Activated CD4-positive, CD25-positive, alpha-beta regulatory T cell treated with anti-CD3 and anti-CD28 coated beads, Interleukin-2, amount 50 U/mL, for 24 hours (primary cell): ENCODE measurements at regions not wholly inside any gene's neighbourhood (a gene's known extent, or its start where the extent isn't known, plus 50 kb on each side); places are given as distances from the start of the nearest gene placed in this dataset.

Experiments
- ATAC-seq, 2 donors: fragments of 150-1000 bp; cut with Tn5 transposase; one replicate each; pipeline ENCODE4 v1.10.0; 2021; ENCODE audit warnings: mild to moderate bottlenecking in 1 of 2, moderate library complexity in 1 of 2

DNA sequence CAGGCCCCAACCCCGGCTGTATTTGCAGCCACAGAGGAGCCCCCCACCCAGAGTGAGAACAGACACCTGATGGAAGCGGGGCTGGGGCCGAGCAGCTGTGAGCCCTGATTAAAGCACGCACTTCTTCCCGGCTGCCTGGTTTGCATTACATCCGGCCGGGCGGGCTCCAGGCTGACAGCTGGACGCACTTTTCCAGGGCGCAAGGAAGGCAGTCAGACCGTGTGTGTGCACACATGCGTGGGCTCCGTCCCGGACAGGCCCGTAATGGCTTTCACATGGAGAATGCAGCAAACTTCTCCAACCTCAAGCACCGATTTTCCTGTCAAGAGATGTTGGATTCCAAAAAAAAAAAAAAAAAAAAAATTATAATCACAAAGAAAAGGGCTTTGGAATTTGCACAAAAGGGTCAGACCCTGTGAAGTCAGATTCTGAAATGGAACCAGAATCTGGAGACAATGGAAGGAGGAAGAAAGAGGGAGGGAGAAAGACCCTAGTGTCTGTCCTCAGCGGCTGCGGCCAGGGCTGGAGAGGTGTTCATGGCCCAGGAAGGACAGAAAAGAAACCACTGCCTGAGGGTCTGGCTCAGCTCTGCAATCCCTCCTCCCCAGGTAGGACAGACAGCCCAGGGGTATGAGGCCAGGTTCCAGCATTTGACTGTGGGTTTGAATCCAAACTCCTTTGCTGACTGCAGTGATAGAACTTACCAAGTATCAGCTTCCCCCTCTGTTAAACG is 365.5 kb downstream of the MN1 start:
- ATAC-seq, result no peak

GRCh38 chr22:27436591-27436990 is 365.0 kb downstream of the MN1 start:
- ATAC-seq, result no peak

DNA sequence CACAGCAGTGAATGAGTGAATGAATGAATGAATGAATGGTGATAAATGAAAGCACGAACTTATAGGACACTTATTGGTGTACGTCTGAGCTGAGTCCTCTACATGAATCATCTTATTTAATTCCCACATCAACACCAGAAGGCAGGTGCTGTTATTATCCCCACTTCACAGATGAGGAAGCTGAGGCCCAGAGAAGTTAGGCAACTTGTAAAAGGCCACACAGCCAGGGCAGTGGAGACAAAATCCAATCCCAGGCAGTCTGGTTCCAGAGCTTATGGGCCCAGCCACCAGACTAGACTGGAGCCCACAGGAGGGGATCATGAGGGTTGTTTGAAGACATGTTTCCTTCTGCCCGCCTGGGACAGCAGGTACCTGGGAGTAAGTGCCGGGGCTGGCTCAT is 364.0 kb downstream of the MN1 start:
- no peak for ATAC-seq

- ATAC-seq, result no peak
Measured at GRCh38 chr22:27438271-27438980, 363.1 kb downstream of the MN1 start.

DNA sequence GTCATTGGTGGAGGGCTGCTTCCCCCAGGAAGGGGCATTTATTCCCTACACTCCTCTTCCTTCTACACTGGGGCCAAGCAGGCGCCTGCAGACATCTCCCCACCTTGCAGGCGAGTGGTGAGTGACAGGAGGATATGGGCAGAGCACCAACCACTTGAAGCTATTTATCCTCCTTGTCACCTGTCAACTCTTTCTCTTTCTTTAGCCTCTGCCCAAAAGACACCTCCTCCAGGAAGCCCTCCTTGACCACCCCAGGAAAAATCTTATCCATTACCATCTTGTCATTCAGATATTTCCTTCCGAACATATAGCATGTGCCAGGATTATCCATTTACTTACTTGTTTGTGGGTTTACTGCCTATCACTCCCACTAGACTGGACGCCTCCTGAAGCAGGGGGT is 362.4 kb downstream of the MN1 start:
- no peak for ATAC-seq

DNA sequence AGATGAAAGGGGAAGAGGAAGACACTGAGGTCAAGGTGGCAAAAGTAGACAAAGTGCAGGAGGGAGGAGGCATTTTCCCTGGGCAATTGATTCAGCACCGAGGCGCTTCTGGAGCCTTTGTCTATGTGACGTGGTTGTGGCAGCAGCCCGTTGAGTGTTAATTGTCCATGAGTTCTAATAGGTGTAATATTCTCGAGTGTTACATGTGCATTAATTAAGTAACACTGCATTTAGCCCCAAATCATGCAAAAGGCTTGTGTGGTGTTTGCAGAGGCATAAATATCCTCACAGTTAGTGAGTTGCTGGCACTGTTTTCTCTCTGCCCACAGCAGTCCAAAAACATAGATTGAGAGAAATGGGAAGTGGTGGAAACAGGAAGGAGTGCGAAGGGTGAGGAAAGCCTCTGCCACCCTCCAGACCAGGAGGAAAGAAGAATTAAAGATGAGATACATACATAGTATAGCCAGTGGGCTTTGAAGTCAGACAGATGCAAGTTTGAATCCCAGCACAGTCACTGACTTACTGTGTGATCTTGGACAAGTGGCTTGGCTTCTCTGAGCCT is 361.2 kb downstream of the MN1 start:
- no peak for ATAC-seq

DNA sequence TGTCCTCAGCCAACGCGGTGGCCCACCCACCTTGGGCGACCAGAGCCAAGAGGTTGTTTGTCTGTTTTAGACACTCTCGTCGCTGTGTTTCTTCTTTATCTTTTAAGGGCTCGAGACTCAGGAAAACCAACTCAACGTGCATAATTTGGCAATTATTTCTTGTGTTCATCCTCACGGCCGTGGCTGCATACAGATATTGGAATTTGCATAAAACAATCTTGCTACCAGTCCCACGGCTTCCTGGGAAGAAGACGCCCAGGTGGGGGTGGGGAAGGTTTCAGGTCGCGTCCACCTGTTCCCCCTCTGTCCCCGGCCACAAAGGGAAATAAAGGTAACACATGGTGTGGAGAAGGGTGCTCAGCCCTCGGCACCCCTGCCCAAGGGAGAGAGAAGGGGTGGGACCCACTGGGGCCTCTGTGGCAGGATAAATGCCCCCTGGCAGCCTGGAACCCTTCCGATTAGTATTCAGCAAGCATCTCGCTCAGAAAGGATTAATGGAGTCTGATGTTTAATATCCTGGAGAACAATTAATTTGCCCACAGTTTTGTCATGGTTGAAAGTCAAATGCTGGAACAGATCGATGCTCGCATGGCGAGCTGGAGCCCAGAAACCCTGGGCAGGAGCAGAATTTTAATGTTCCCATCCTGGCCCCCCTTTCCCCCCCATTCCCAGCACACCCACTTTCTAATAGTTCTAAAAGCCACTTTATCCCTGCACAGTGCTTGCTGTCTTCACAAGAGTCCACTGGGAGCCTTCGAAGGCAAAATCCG is 359.7 kb downstream of the MN1 start:
- no peak for ATAC-seq

GRCh38 chr22:27443306-27443705 is 358.2 kb downstream of the MN1 start:
- no peak for ATAC-seq

GRCh38 chr22:27445881-27446280 is 355.7 kb downstream of the MN1 start:
- ATAC-seq, result no peak

DNA sequence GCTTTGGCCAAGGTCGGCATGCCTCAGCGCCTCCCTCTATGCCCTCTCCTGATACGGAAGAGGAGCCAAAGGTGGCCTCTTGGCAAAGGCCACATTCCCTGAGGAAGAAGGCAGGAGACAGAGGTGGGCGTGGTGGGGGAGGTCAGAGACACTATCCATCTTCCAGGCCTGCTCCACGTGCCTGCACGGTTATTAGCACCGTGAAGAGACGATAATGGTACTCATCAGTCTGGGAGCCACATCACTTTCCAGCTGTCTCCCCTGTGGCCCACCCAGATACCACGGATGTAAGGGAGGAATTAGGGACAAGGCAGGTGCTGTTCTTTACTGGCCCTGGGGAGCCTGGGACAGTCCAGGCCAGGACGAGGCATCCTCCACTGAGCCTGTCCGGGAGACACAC is 354.3 kb downstream of the MN1 start:
- no peak for ATAC-seq

DNA sequence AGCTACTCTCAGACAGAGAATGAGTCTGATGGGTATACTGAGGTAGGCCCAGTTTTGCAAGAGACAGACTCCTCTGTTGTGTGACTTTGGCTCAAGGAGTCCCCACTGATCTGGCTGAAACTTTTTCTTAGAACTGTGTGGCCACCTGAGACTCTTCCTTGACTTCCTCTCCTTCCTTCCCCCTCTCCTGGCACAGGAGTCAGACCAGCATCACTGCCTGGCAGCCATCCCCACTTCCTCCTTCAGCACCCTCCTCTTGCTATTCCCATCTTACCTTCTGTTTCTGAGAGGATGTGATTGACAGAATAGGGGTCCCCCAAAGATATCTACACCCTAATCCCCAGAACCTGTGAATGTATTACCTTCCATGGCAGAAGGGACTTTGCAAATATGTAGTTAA is 351.1 kb downstream of the MN1 start:
- no peak for ATAC-seq

DNA sequence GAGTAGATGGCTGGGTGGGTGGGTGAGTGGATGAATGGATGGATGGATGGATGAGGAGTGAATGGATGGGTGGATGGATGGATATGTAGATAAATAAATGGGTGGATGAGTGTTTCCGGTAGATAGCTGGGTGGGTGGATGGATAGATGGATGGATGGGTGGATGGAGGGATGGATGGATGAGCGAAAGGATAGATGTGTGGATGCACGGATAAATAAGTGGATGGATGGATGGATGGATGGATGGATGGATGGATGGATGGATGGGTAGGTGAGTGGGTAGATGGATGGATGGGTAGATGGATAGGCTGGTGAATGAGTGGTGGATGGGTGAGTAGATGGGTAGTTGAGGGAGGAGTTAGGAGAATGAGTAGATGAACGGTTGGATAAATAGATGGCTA is 349.3 kb downstream of the MN1 start:
- no peak for ATAC-seq

DNA sequence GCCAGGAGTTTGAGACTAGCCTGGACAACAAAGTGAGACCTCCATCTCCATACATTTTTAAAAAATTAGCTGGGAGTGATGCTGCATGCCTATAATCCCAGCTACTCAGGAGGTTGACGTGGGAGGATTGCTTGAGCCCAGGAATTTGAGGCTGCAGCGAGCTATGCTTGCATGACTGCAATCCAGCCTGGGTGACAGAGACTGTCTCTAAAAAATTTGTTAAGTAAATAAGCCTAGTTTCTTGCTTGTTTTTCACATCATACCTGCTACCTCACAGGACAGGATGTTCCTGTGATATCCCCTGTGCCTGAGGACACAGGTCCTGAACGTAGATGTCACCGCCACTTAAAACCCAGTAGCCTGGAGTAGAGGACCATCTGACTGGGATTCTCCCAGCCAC is 348.6 kb downstream of the MN1 start:
- no peak for ATAC-seq

GRCh38 chr22:27453725-27454124 is 347.8 kb downstream of the MN1 start:
- ATAC-seq, result no peak

DNA sequence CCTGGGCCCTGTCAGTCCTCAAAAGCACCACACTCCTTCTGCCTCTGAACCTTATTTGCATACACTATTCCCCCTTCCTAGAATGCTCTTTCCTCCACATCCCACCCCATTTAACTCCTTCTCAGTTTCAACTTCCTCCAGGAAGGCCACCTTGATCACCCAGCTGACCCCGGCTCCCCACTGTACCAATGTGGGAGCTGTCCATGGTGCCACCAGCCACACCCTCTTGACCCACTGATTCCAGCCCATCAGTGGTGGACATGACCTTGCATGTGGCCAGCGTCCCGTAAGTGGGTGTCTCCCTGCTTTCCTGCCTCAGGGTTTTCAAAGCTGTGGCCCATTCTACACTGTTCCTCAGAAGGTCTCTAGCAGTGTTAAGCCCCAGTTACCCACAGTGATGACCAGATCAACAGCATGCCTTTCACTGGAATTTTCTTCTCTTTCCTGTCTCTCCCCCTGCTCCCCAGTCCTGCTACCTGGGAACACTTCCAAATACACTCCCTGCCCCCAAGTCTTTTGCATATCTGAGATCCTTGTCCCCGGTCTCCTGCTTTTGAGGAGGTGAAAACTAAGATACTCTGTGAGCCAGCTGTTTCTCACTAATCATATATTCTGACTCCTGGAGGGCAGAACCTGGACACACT is 346.6 kb downstream of the MN1 start:
- ATAC-seq, result no peak

DNA sequence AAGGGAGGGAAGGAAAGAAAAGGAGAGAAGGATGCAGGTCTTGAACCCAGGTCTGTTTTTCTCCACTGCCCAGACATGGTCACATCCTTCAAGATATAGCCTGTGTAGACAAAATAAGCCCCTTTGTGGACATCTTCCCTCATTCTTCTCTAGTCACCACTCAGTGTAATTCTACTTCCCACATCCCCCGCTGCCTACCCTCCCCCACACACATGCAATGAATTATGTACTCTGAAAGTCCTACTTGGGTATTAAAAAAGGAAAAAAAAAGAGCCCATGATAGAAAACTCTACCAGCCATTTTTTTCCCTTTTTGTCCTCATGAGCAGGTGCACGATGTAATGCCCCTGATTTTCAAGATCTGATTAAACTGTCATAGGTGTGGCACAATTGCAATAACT is 346.0 kb downstream of the MN1 start:
- no peak for ATAC-seq

DNA sequence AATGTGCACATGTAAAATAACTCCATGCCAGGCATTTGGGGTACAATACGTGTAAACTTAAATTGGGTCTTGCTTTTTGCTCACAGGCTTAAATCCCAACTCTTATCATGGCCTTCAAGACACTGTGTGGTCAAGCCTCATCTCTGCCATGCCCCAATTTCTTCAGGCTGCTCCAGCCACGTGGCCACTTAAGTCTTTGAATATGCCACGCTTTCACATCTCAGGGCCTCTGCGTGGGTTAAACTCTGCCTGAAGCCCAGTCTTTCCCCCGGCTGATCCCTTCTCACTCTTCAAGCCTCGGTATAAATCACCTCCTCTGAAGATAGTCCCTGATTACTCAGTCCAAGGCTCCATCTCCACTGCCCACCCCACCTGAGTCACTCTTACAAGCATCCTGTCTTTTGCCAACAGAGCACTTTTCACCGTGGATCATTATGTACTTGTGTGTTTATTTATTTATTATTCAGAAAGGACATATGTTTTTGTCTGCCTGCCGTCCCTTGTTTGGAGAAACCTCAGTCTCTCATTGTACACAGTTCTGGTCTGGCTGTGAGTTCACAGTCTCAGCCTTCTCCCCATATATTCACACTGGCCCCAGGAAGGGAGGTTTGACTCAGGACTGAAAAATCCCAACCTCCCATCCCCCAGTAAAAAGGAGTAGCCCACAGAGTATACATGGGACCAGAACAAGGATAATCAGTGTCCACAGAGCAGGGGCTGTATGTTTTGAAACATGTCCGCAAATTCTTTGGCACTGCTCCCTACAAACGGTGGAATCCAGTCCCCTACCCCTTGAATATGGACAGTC is 344.7 kb downstream of the MN1 start:
- no peak for ATAC-seq

- ATAC-seq, result no peak
Measured at GRCh38 chr22:27459999-27460398, 341.6 kb downstream of the MN1 start.

DNA sequence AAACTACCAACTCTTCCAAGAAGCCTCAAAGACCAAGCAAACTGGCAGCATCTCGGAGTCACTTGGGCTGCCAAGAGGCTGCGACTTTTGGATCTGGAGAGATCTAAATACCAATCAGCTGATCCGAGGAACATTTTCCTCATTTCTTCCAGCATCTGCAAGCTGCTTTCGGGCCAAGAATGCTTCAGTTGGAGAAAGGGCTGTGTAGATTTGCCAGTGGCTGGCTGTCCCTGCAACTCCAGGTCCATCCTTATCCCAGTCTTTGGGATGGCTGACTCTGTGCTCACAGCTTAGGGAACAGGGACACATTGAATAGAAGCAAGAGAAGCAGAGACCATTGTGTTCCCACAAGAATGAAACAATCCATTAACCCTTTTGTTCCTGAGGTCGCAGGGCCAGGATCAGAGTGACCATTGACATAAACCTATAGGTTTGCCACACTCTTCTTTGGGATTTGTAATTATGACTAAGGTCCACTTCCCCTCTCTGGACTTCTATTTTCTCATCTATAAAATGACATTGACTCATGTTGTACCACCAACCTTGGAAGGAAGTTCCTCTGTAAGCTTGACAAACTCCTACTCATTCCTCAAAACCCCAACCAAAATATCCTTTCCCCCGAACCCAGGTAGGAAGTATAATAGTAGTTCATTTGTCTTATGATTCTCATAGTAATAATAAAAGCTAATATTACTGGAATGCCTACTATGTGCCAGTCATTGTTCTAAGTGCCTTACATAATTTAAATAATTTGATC is 340.8 kb downstream of the MN1 start:
- ATAC-seq, result no peak

GRCh38 chr22:27461470-27461869 is 340.1 kb downstream of the MN1 start:
- ATAC-seq, result no peak

DNA sequence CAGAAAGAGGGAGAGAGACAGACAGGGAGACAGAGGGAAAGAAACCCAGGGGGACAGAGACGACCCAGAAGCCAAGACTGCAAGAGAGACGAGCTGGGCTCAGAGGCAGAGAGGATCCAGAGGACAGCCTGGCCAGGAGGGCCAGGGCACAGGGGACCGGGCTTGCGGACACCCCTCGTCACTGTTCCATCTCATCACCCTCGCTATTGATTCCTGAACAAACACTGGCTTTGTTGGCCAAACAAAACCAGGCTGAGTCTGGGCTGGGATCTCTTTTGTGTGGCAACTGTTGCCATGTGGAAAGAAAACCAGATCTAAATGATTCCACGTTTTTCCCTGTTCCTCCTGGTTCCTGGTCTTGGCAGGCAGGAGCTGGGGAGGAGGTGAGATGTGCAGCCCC is 339.4 kb downstream of the MN1 start:
- ATAC-seq, result no peak
